D341Med (cell line): ENCODE measurements at regions not wholly inside any gene's neighbourhood (a gene's known extent, or its start where the extent isn't known, plus 50 kb on each side); places are given as distances from the start of the nearest gene placed in this dataset.

Experiments used
- DNase-seq: peaks from one replicate; pipeline ENCODE4 v3.0.0; 2012; ENCODE audit warnings: low spot score

- DNase-seq = no peak
These were observed 460.4 kb upstream of the DIAPH2 start for GRCh38 chrX:96224279-96224678.

GRCh38 chrX:96244955-96245354 lies 439.7 kb upstream of the DIAPH2 start:
- DNase-seq = no peak

GRCh38 chrX:96246436-96246835 lies 438.2 kb upstream of the DIAPH2 start:
- DNase-seq = no peak
